Sciatic nerve (tissue), 2 donors: ENCODE measurements at regions not wholly inside any gene's neighbourhood (a gene's known extent, or its start where the extent isn't known, plus 50 kb on each side); places are given as distances from the start of the nearest gene placed in this dataset.

Experiments used
- ATAC-seq: fragments of 200-7000 bp; cut with Tn5 transposase; one replicate; pipeline ENCODE4 v1.9.1; 2020; ENCODE audit warnings: mild to moderate bottlenecking, moderate library complexity
- DNase-seq: peaks from one replicate; pipeline ENCODE4 v3.0.0-alpha.2; 2020; ENCODE audit warnings: low spot score
- intact Hi-C: fragments of 100-400 bp; cut with DNase I; formaldehyde crosslinking; loops from one replicate; pipeline ENCODE4 v1.14.2; 2022
- donor health status: DM: no; HTN: no; CAD: no.
- donor health status: DM: no; HTN: no; CAD: no.

- ATAC-seq, result no peak
- intact Hi-C loops, result no loop called here
- no peak for DNase-seq
Observed at GRCh38 chr4:140284456-140284855, 89.0 kb upstream of the SCOC start.

GRCh38 chr4:140281828-140282552, 91.5 kb upstream of the SCOC start:
- ATAC-seq (no peak), DNase-seq (no peak)
- intact Hi-C loops, result no loop called here

- ATAC-seq (no peak), DNase-seq (no peak)
- intact Hi-C loops, result no loop called here
Observed at GRCh38 chr4:140277576-140277975, 95.9 kb upstream of the SCOC start.

GRCh38 chr4:140271553-140271952, 101.9 kb upstream of the SCOC start:
- no peak for DNase-seq
- no peak for ATAC-seq
- intact Hi-C loops, result no loop called here

- DNase-seq (no peak), ATAC-seq (no peak)
- intact Hi-C loops, result no loop called here
Observed at GRCh38 chr4:140269369-140269768, 104.1 kb upstream of the SCOC start.

GRCh38 chr4:140268186-140268841, 105.1 kb upstream of the SCOC start:
- ATAC-seq (no peak), DNase-seq (no peak)
- intact Hi-C loops, result no loop called here

GRCh38 chr4:140267576-140267975, 105.9 kb upstream of the SCOC start:
- intact Hi-C loops, result no loop called here
- DNase-seq (no peak), ATAC-seq (no peak)

- DNase-seq (no peak), ATAC-seq (no peak)
- intact Hi-C loops, result no loop called here
Observed at GRCh38 chr4:140266958-140267568, 106.4 kb upstream of the SCOC start.

GRCh38 chr4:140260227-140260626, 106.2 kb upstream of the MAML3 start:
- intact Hi-C loops, result no loop called here
- ATAC-seq, result no peak
- no peak for DNase-seq

GRCh38 chr4:140258476-140258875, 104.5 kb upstream of the MAML3 start:
- ATAC-seq (no peak), DNase-seq (no peak)
- intact Hi-C loops, result no loop called here

- intact Hi-C loops, result no loop called here
- ATAC-seq, result no peak
- no peak for DNase-seq
Observed at GRCh38 chr4:140257461-140258305, 103.7 kb upstream of the MAML3 start.

- ATAC-seq, result no peak
- no peak for DNase-seq
- intact Hi-C loops, result no loop called here
Observed at GRCh38 chr4:140256941-140257340, 103.0 kb upstream of the MAML3 start.

- ATAC-seq, result no peak
- intact Hi-C loops, result no loop called here
Observed at GRCh38 chr4:140256335-140256734, 102.4 kb upstream of the MAML3 start.

GRCh38 chr4:140255927-140256326, 101.9 kb upstream of the MAML3 start:
- intact Hi-C loops, result no loop called here
- DNase-seq (no peak), ATAC-seq (no peak)

More at GRCh38 chr4:140256335-140256734, 102.4 kb upstream of the MAML3 start:
- no peak for DNase-seq

GRCh38 chr4:140255467-140255866, 101.5 kb upstream of the MAML3 start:
- no peak for ATAC-seq
- intact Hi-C loops, result no loop called here

GRCh38 chr4:140254651-140255299, 100.8 kb upstream of the MAML3 start:
- intact Hi-C loops, result loop anchor here (5.0 kb wide), 2 partner anchors 102 to 522 kb away; partner anchors contain the start of gene MAML3
- DNase-seq, result no peak
- no peak for ATAC-seq

More at GRCh38 chr4:140255467-140255866, 101.5 kb upstream of the MAML3 start:
- no peak for DNase-seq

GRCh38 chr4:140253556-140254027, 99.6 kb upstream of the MAML3 start:
- DNase-seq (no peak), ATAC-seq (no peak)
- intact Hi-C loops, result loop anchor here (5.0 kb wide), 2 partner anchors 101 to 521 kb away; partner anchors contain the start of gene MAML3

- DNase-seq (peak; percentile 88), ATAC-seq (peak; percentile 90)
- intact Hi-C loops, result loop anchor here (5.0 kb wide), 2 partner anchors 101 to 521 kb away; partner anchors contain the start of gene MAML3
Observed at GRCh38 chr4:140252742-140253555, 99.0 kb upstream of the MAML3 start.
